Liver (tissue), 8 donors: ENCODE measurements at regions not wholly inside any gene's neighbourhood (a gene's known extent, or its start where the extent isn't known, plus 50 kb on each side); places are given as distances from the start of the nearest gene placed in this dataset.

Source experiments
- DNase-seq: peaks from one replicate; pipeline ENCODE4 v3.0.0-alpha.2; 2017; ENCODE audit warnings: low spot score
- H3K27ac ChIP-seq, 2 donors: one replicate each; pipeline ENCODE4 v1.7.0; 2013; ENCODE audit warnings: inconsistent platforms in 2 of 2, low read length in 2 of 2, control low read depth in 1 of 2, low read depth in 1 of 2, mild to moderate bottlenecking in 1 of 2
- H3K27me3 ChIP-seq, 4 donors: one replicate each; pipeline versions ENCODE4 v1.6.1 to v1.7.0; 2013; ENCODE audit warnings: low read length in 3 of 4, inconsistent platforms in 1 of 4, mild to moderate bottlenecking in 1 of 4, moderate library complexity in 1 of 4; ENCODE audit not compliant: control insufficient read depth in 4 of 4, insufficient read depth in 4 of 4
- H3K36me3 ChIP-seq, 4 donors: one replicate each; pipeline versions ENCODE4 v1.6.1 to v1.7.0; 2013; ENCODE audit warnings: low read length in 3 of 4, mild to moderate bottlenecking in 3 of 4, low read depth in 1 of 4, moderate library complexity in 1 of 4; ENCODE audit not compliant: control insufficient read depth in 4 of 4, insufficient read depth in 3 of 4
- H3K4me1 ChIP-seq, 4 donors: one replicate each; pipeline versions ENCODE4 v1.6.1 to v1.7.0; 2013; ENCODE audit warnings: low read length in 3 of 4, mild to moderate bottlenecking in 3 of 4, moderate library complexity in 1 of 4; ENCODE audit not compliant: control insufficient read depth in 4 of 4, insufficient read depth in 4 of 4
- H3K4me3 ChIP-seq, 3 donors: one replicate each; pipeline versions ENCODE4 v1.6.1 to v1.7.0; 2013; ENCODE audit warnings: low read length in 3 of 3, control low read depth in 1 of 3, low read depth in 1 of 3, mild to moderate bottlenecking in 1 of 3
- H3K9ac ChIP-seq, 2 donors: one replicate each; pipeline ENCODE4 v1.7.0; 2013; ENCODE audit warnings: low read length in 2 of 2, mild to moderate bottlenecking in 2 of 2, moderate library complexity in 2 of 2, control low read depth in 1 of 2, low read depth in 1 of 2
- H3K9me3 ChIP-seq, 4 donors: one replicate each; pipeline versions ENCODE4 v1.6.1 to v1.7.0; 2013; ENCODE audit warnings: low read length in 3 of 4; ENCODE audit not compliant: control insufficient read depth in 4 of 4
- EGR1 ChIP-seq, 2 donors: IDR thresholded peaks; 2 replicates each; pipeline ENCODE4 v1.6.1; 2016 to 2018; ENCODE audit warnings: antibody characterized with exemption in 2 of 2, low read depth in 2 of 2
- FOXA1 ChIP-seq: IDR thresholded peaks from 2 replicates; pipeline ENCODE4 v1.6.1; 2016; ENCODE audit warnings: antibody characterized with exemption
- FOXA2 ChIP-seq: IDR thresholded peaks from 2 replicates; pipeline ENCODE4 v1.6.1; 2016; ENCODE audit warnings: antibody characterized with exemption
- GABPA ChIP-seq, 2 donors: IDR thresholded peaks in 1 of 2; conservative IDR thresholded peaks in 1 of 2; 2 replicates each; pipeline ENCODE4 v1.6.1; 2016; ENCODE audit warnings: antibody characterized with exemption in 2 of 2, mild to moderate bottlenecking in 1 of 2, moderate library complexity in 1 of 2
- HNF4A ChIP-seq, 2 donors: conservative IDR thresholded peaks; 2 replicates each; pipeline ENCODE4 v1.6.1; 2016; ENCODE audit warnings: antibody characterized with exemption in 2 of 2, mild to moderate bottlenecking in 2 of 2
- HNF4G ChIP-seq: IDR thresholded peaks from 2 replicates; pipeline ENCODE4 v1.6.1; 2016; ENCODE audit warnings: antibody characterized with exemption
- JUND ChIP-seq, 2 donors: IDR thresholded peaks; 2 replicates each; pipeline ENCODE4 v1.6.1; 2016; ENCODE audit warnings: antibody characterized with exemption in 2 of 2
- NR2F2 ChIP-seq: IDR thresholded peaks from 2 replicates; pipeline ENCODE4 v1.6.1; 2016; ENCODE audit warnings: antibody characterized with exemption
- RAD21 ChIP-seq, 2 donors: IDR thresholded peaks; 2 replicates each; pipeline ENCODE4 v1.6.1; 2016; ENCODE audit warnings: antibody characterized with exemption in 2 of 2, mild to moderate bottlenecking in 2 of 2
- RXRA ChIP-seq, 2 donors: IDR thresholded peaks; 2 replicates each; pipeline ENCODE4 v1.6.1; 2017 to 2018; ENCODE audit warnings: antibody characterized with exemption in 2 of 2, mild to moderate bottlenecking in 1 of 2
- SP1 ChIP-seq: IDR thresholded peaks from 2 replicates; pipeline ENCODE4 v1.6.1; 2018; ENCODE audit warnings: antibody characterized with exemption, mild to moderate bottlenecking
- TAF1 ChIP-seq: conservative IDR thresholded peaks from 2 replicates; pipeline ENCODE4 v1.6.1; 2016; ENCODE audit warnings: antibody characterized with exemption, mild to moderate bottlenecking
- YY1 ChIP-seq: IDR thresholded peaks from 2 replicates; pipeline ENCODE4 v1.6.1; 2016; ENCODE audit warnings: antibody characterized with exemption, mild to moderate bottlenecking
- WGBS: extraction: QIAGEN DNeasy Blood & Tissue Kit; methylation state at CpG from one replicate; pipeline ENCODE4 v1.1.7; 2013; 5-methylcytosine and 5-hydroxymethylcytosine counted together
- TF ChIP-seq, protein P1 (sequence below): IDR thresholded peaks from 2 replicates; pipeline ENCODE4 v1.6.1; 2016; ENCODE audit warnings: antibody characterized with exemption
- TF ChIP-seq, protein P2 (sequence below): fragments of 150-350 bp; IDR thresholded peaks from 2 replicates; pipeline ENCODE4 v1.5.1; 2017; ENCODE audit warnings: improper control_type of control experiment, low read depth, low read length; ENCODE audit not compliant: missing input control
- TF ChIP-seq, protein P3 (sequence below): IDR thresholded peaks from 2 replicates; pipeline ENCODE4 v1.6.1; 2016; ENCODE audit warnings: antibody characterized with exemption
- TF ChIP-seq, protein P4 (sequence below): IDR thresholded peaks from 2 replicates; pipeline ENCODE4 v1.6.1; 2016; ENCODE audit warnings: antibody characterized with exemption
- TF ChIP-seq, protein P5 (sequence below): IDR thresholded peaks from 2 replicates; pipeline ENCODE4 v1.6.1; 2016; ENCODE audit warnings: antibody characterized with exemption, mild to moderate bottlenecking
- donor health status: healthy.
- donor health status: healthy.
- donor health status: healthy.
- donor health status: healthy.
- donor health status: healthy.

DNA sequence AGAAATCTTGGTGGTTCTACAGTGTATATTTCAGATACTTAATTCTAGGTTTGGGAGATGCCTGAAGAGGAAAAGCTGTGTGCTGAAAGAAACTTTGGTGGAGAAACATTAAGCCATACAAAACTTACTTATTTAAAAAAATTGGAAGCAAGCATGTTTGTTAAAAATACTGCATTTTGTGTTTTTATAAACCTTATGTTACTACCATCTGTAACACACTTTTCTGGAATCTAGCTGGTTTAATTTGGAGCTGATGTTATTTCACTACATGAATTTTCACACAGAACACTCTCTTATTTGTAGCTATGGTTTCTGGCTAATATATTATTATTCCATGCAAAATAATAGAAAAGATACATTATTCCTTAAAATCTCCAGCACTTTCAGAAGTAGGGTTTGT is 710.7 kb downstream of the ADGRL2 start:
- H3K27me3 ChIP-seq, result no peaks in the 10 kb centered on the region
- no peak overlapping the region for H3K9ac ChIP-seq
- DNase-seq, result no peak
- TF ChIP-seq YY1 (no peak), RXRA (IDR thresholded peaks at IDR 0.05) (no peak)
- TF ChIP-seq, protein P1, sequence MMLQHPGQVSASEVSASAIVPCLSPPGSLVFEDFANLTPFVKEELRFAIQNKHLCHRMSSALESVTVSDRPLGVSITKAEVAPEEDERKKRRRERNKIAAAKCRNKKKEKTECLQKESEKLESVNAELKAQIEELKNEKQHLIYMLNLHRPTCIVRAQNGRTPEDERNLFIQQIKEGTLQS, result no peak
- no peak overlapping the region for H3K4me3 ChIP-seq
- H3K27ac ChIP-seq, result no peak overlapping the region
- H3K9me3 ChIP-seq, result no peaks in the 10 kb centered on the region
- H3K36me3 ChIP-seq, result no peaks in the 10 kb centered on the region
- peaks cover 0 to 11% (median 3%) of the 10 kb centered on the region in 4 donors for H3K4me1 ChIP-seq

DNA sequence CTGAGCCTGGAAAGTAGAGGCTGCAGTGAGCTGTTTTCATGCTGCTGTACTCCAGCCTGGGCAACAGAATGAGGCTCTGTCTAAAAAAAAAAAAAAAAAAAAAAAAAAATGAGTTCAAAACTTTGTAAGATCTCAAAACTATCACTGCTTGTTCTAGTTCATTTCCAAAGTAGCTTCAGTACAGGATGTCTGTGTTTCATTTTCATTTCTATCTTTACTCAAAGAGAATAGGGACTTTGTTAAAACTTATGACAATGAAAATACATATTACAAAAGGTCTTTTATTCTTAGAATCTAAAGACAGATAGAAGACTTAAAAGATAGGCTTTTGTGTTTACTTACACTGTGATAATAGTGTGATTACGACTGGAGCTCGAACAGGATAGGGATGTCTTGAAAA is 709.7 kb downstream of the ADGRL2 start:
- WGBS, result 90% methylated on average over 2 of the region's 2 CpGs

More for the DNA sequence above, 709.7 kb downstream of the ADGRL2 start:
- Histone ChIP-seq H3K4me3 (no peak overlapping the region), H3K4me1 (peaks cover 0 to 2% (median 0%) of the 10 kb centered on the region in 4 donors), H3K9me3 (no peaks in the 10 kb centered on the region), H3K27me3 (no peaks in the 10 kb centered on the region), H3K9ac (no peak overlapping the region), H3K27ac (no peak overlapping the region), H3K36me3 (no peaks in the 10 kb centered on the region)
- TF ChIP-seq YY1 (no peak), HNF4A (conservative IDR thresholded peaks at IDR 0.05) (no peak), JUND (IDR thresholded peaks at IDR 0.05) (no peak), EGR1 (IDR thresholded peaks at IDR 0.05; ENCODE audit: low read depth in 2 of 2) (no peak), FOXA2 (no peak), NR2F2 (no peak), HNF4G (no peak), FOXA1 (no peak), RXRA (IDR thresholded peaks at IDR 0.05) (no peak), GABPA (IDR thresholded peaks at IDR 0.05 in 1 of 2, conservative IDR thresholded peaks at IDR 0.05 in 1 of 2) (no peak), SP1 (no peak), TAF1 (no peak), RAD21 (IDR thresholded peaks at IDR 0.05) (no peak)
- TF ChIP-seq, protein P1, result no peak
- TF ChIP-seq, protein P2, sequence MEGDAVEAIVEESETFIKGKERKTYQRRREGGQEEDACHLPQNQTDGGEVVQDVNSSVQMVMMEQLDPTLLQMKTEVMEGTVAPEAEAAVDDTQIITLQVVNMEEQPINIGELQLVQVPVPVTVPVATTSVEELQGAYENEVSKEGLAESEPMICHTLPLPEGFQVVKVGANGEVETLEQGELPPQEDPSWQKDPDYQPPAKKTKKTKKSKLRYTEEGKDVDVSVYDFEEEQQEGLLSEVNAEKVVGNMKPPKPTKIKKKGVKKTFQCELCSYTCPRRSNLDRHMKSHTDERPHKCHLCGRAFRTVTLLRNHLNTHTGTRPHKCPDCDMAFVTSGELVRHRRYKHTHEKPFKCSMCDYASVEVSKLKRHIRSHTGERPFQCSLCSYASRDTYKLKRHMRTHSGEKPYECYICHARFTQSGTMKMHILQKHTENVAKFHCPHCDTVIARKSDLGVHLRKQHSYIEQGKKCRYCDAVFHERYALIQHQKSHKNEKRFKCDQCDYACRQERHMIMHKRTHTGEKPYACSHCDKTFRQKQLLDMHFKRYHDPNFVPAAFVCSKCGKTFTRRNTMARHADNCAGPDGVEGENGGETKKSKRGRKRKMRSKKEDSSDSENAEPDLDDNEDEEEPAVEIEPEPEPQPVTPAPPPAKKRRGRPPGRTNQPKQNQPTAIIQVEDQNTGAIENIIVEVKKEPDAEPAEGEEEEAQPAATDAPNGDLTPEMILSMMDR, result no peak
- TF ChIP-seq, protein P3, sequence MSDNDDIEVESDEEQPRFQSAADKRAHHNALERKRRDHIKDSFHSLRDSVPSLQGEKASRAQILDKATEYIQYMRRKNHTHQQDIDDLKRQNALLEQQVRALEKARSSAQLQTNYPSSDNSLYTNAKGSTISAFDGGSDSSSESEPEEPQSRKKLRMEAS, result no peak
- TF ChIP-seq, protein P4, sequence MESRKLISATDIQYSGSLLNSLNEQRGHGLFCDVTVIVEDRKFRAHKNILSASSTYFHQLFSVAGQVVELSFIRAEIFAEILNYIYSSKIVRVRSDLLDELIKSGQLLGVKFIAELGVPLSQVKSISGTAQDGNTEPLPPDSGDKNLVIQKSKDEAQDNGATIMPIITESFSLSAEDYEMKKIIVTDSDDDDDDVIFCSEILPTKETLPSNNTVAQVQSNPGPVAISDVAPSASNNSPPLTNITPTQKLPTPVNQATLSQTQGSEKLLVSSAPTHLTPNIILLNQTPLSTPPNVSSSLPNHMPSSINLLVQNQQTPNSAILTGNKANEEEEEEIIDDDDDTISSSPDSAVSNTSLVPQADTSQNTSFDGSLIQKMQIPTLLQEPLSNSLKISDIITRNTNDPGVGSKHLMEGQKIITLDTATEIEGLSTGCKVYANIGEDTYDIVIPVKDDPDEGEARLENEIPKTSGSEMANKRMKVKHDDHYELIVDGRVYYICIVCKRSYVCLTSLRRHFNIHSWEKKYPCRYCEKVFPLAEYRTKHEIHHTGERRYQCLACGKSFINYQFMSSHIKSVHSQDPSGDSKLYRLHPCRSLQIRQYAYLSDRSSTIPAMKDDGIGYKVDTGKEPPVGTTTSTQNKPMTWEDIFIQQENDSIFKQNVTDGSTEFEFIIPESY, result no peak
- TF ChIP-seq, protein P5, sequence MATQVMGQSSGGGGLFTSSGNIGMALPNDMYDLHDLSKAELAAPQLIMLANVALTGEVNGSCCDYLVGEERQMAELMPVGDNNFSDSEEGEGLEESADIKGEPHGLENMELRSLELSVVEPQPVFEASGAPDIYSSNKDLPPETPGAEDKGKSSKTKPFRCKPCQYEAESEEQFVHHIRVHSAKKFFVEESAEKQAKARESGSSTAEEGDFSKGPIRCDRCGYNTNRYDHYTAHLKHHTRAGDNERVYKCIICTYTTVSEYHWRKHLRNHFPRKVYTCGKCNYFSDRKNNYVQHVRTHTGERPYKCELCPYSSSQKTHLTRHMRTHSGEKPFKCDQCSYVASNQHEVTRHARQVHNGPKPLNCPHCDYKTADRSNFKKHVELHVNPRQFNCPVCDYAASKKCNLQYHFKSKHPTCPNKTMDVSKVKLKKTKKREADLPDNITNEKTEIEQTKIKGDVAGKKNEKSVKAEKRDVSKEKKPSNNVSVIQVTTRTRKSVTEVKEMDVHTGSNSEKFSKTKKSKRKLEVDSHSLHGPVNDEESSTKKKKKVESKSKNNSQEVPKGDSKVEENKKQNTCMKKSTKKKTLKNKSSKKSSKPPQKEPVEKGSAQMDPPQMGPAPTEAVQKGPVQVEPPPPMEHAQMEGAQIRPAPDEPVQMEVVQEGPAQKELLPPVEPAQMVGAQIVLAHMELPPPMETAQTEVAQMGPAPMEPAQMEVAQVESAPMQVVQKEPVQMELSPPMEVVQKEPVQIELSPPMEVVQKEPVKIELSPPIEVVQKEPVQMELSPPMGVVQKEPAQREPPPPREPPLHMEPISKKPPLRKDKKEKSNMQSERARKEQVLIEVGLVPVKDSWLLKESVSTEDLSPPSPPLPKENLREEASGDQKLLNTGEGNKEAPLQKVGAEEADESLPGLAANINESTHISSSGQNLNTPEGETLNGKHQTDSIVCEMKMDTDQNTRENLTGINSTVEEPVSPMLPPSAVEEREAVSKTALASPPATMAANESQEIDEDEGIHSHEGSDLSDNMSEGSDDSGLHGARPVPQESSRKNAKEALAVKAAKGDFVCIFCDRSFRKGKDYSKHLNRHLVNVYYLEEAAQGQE, result no peak
- no peak for DNase-seq
